HL-60 (cell line): ENCODE measurements at regions not wholly inside any gene's neighbourhood (a gene's known extent, or its start where the extent isn't known, plus 50 kb on each side); places are given as distances from the start of the nearest gene placed in this dataset.

Experiments
- GABPA ChIP-seq: IDR thresholded peaks from 2 replicates; pipeline ENCODE4 v1.6.1; 2012; ENCODE audit warnings: low read depth
- POLR2AphosphoS5 ChIP-seq: IDR thresholded peaks from 2 replicates; pipeline ENCODE4 v1.6.1; 2012; ENCODE audit warnings: low read depth
- REST ChIP-seq: IDR thresholded peaks from 2 replicates; pipeline ENCODE4 v1.6.1; 2012; ENCODE audit warnings: low read depth; ENCODE audit not compliant: insufficient replicate concordance
- SPI1 ChIP-seq: IDR thresholded peaks from 2 replicates; pipeline ENCODE4 v1.6.1; 2012; ENCODE audit warnings: low read depth, mild to moderate bottlenecking, borderline replicate concordance
- TF ChIP-seq, protein P1 (sequence below): IDR thresholded peaks from one replicate; pipeline ENCODE4 v1.5.1; 2011; ENCODE audit warnings: low read length, control low read depth, inconsistent platforms; ENCODE audit not compliant: insufficient read depth

GRCh38 chr2:64770781-64771334 is 117.1 kb upstream of the SERTAD2 start:
- no peak for TF ChIP-seq REST
- TF ChIP-seq POLR2AphosphoS5, result no peak
- TF ChIP-seq, protein P1, sequence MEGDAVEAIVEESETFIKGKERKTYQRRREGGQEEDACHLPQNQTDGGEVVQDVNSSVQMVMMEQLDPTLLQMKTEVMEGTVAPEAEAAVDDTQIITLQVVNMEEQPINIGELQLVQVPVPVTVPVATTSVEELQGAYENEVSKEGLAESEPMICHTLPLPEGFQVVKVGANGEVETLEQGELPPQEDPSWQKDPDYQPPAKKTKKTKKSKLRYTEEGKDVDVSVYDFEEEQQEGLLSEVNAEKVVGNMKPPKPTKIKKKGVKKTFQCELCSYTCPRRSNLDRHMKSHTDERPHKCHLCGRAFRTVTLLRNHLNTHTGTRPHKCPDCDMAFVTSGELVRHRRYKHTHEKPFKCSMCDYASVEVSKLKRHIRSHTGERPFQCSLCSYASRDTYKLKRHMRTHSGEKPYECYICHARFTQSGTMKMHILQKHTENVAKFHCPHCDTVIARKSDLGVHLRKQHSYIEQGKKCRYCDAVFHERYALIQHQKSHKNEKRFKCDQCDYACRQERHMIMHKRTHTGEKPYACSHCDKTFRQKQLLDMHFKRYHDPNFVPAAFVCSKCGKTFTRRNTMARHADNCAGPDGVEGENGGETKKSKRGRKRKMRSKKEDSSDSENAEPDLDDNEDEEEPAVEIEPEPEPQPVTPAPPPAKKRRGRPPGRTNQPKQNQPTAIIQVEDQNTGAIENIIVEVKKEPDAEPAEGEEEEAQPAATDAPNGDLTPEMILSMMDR, result no peak
- TF ChIP-seq SPI1, result no peak
- TF ChIP-seq GABPA, result no peak
